SK-N-MC (cell line): ENCODE measurements at regions not wholly inside any gene's neighbourhood (a gene's known extent, or its start where the extent isn't known, plus 50 kb on each side); places are given as distances from the start of the nearest gene placed in this dataset.

Experiments
- EZH2 ChIP-seq: fragments of 200-600 bp; sonication (generic); IDR thresholded peaks from one replicate; pipeline ENCODE4 v1.6.1; 2017; ENCODE audit warnings: antibody characterized with exemption
- FOXP2 ChIP-seq: optimal IDR thresholded peaks from 2 replicates; pipeline ENCODE3; 2011; ENCODE audit warnings: mild to moderate bottlenecking, moderate library complexity; ENCODE audit not compliant: insufficient read depth; ENCODE audit errors: extremely low read length, control extremely low read depth
- POLR2AphosphoS5 ChIP-seq: IDR thresholded peaks from 2 replicates; pipeline ENCODE4 v1.6.1; 2012; ENCODE audit warnings: mild to moderate bottlenecking, low read depth, low read length, borderline replicate concordance

GRCh38 chr12:91327889-91328288 is 145.3 kb upstream of the DCN start:
- no peak for TF ChIP-seq EZH2
- no peak for TF ChIP-seq POLR2AphosphoS5
- TF ChIP-seq FOXP2, result no peak
